Fibroblast of the aortic adventitia (primary cell): ENCODE measurements at regions not wholly inside any gene's neighbourhood (a gene's known extent, or its start where the extent isn't known, plus 50 kb on each side); places are given as distances from the start of the nearest gene placed in this dataset.

Experiments used
- DNase-seq: peaks from one replicate; pipeline ENCODE4 v3.0.0-alpha.2; 2010; ENCODE audit warnings: low read depth
- H3K4me3 ChIP-seq: 2 replicates; pipeline ENCODE4 v1.5.1; 2011; ENCODE audit warnings: low read depth, mild to moderate bottlenecking, control low read depth, low read length, moderate library complexity
- CTCF ChIP-seq: IDR thresholded peaks from 2 replicates; pipeline ENCODE4 v1.5.1; 2011; ENCODE audit warnings: mild to moderate bottlenecking, low read length, control low read depth, inconsistent platforms; ENCODE audit not compliant: insufficient read depth

DNA sequence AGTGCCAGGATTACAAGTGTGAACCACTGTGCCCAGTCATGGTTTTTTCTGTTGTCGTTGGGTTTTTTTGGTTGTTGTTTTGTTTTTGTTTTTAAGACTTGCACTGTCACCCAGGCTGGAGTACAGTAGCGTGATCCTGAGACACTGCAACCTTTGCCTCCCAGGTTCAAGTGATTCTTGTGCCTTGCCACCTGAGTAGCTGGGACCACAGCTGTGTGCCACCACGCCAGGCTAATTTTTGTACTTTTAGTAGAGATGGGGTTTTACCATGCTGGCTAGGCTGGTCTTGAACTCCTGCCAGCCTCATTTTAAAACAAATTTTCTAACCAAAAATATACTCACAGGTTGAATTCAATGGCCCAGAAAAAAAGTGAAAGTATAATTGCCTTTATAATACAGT lies 174.1 kb downstream of the AHR start:
- no peak for TF ChIP-seq CTCF
- no peak overlapping the region for H3K4me3 ChIP-seq
- no peak for DNase-seq

DNA sequence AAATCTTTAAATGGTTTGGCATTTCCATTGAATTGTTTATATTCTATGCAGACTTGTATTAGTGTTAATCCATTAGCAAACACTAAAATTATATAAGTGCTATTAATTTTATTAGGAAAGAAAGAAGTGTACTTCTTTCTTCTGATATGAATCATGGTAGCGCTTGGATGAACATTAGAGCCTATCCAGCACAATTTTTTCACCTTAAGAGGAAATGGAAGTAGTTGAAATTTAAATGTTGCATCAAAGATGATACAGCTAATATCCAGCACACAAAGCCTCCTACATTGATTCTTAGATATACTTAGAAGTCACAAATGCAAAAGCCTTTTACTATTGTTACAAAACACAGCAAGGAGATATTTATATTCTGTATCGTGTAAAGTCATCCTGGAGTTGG lies 174.5 kb downstream of the AHR start:
- H3K4me3 ChIP-seq, result no peak overlapping the region
- DNase-seq, result no peak
- no peak for TF ChIP-seq CTCF

DNA sequence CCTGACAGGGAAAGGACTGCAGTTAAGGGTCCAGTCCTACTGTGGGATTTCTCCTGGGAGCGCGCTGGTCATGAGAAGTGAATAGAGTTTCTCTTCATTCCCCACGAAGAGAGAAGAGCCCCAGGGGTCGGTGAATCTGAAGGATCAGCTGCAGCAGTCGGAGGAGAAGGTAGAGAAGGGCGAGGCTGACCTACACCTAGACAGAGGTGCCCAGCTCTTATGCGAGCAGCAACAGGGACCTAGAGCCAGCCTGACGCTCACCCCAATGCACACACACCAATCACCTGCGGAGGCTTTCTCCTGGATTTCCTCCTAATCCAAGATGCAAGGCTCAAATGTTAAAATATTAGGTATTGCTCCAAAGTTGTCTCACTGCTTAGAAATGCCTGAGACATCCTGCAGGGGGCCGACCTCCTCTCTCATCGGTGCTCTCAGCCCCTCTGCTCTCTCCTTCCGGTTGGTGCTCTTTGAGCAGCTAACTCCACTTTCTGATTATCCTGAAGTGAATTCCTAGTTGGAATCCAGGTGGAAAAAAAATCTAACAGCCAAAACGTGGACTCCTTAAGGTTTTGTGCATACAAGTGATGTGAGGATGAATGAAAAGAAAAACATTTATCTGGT lies 176.4 kb downstream of the AHR start:
- DNase-seq, result no peak
- peak; percentile 12 for TF ChIP-seq CTCF

GRCh38 chr7:17477182-17477581 lies 178.7 kb downstream of the AHR start:
- DNase-seq, result no peak
- TF ChIP-seq CTCF, result no peak
- H3K4me3 ChIP-seq, result no peak overlapping the region

More for the DNA sequence above, 176.4 kb downstream of the AHR start:
- no peak overlapping the region for H3K4me3 ChIP-seq

DNA sequence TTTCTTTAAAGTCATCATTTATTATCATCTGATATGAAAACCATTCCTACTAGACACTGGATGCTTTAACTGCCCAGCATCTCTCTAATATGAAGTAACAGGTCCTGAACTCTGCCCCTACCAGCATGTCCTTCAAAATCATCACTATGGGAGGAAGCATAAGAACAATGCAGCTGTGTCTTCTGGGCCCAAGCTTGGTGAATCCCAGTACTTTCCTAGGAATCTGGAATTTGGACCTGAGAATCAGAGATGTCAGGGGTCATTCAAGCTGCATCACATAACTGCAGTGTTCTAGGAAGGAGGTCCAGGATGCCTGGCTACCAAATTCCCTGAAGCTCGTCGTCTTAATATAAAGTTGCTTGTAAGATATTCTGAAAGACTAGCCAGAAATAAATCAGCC lies 182.7 kb downstream of the AHR start:
- DNase-seq, result no peak
- H3K4me3 ChIP-seq, result no peak overlapping the region
- no peak for TF ChIP-seq CTCF

DNA sequence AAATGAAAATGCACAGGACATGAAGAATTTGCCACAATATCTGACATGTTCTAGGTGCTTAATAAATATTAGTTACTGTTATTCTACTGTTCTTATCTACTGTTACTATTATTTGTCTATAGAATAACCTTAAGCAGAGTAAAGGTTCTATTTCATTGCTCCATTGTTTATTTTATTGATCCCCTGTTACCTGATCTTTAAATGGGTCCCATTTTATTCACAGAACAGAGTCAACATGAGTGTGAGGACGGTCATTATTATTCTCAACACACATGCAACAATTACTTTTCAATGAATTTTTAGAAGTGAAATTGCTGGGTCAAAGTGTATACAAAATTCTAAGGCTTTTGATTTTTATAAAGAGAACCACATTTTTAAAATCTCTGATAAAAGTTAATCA lies 186.9 kb downstream of the AHR start:
- TF ChIP-seq CTCF, result no peak
- no peak overlapping the region for H3K4me3 ChIP-seq
- DNase-seq, result no peak

GRCh38 chr7:17485904-17486303 lies 187.5 kb downstream of the AHR start:
- no peak for TF ChIP-seq CTCF
- no peak for DNase-seq
- H3K4me3 ChIP-seq, result no peak overlapping the region
